ENCODE measurements at regions not wholly inside any gene's neighbourhood (a gene's known extent, or its start where the extent isn't known, plus 50 kb on each side); places are given as distances from the start of the nearest gene placed in this dataset.

DNA sequence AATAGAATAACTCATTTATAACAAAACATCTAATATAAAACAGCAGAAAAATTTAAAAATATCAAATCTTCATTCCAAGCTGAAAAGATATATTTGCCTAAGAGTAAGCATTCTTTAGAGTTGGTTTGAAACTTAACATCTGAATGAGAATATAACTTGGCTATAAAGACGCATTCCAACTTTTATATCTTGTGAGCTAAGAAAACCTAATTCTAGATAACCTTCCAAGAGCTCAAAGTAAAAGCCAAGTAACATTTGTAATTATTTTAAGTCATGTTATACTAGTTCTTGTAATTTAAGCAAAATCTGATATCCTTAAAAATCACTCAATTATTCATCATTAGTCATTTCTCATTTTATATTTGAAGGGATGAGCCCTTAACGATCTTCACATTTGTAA lies 368.9 kb downstream of the C12orf50 start:
- TF ChIP-seq YY1 (IDR thresholded peaks at IDR 0.05; ENCODE audit: insufficient read depth, insufficient read length) (no peak), ZNF274 (IDR thresholded peaks at IDR 0.05; ENCODE audit: low read depth, low read length) (no peak), SUZ12 (IDR thresholded peaks at IDR 0.05; ENCODE audit: extremely low read depth, insufficient read depth, insufficient read length) (no peak)
